MCF 10A (cell line): ENCODE measurements at regions not wholly inside any gene's neighbourhood (a gene's known extent, or its start where the extent isn't known, plus 50 kb on each side); places are given as distances from the start of the nearest gene placed in this dataset.

Source experiments
- BruUV-seq: library from RNA; stranded (reverse); fragments of 400-500 nt; replicated peaks from 2 replicates; lab custom pipeline; 2021; lab: Mats Ljungman, UMichigan
- CTCF ChIA-PET: fragments of 300-600 bp; sonication (Branson Sonifier 250); formaldehyde crosslinking; extraction: SDS; loops from one replicate; lab custom pipeline; 2021; ENCODE audit warnings: antibody characterized with exemption, inconsistent platforms; lab: Yijun Ruan, JAX
- POLR2A ChIA-PET: fragments of 300-600, 350-650 bp; sonication (Branson Sonifier 250); formaldehyde crosslinking; extraction: SDS; loops from one replicate; lab custom pipeline; 2020; ENCODE audit warnings: antibody characterized with exemption, inconsistent platforms; lab: Yijun Ruan, JAX
- DNase-seq: peaks from one replicate; pipeline ENCODE4 v3.0.0-alpha.2; 2018; ENCODE audit not compliant: unreplicated experiment
- H3K27ac Mint-ChIP-seq: one replicate; pipeline ENCODE4 v1.8.0; 2022; ENCODE audit warnings: mild to moderate bottlenecking, low read depth, mixed read lengths; ENCODE audit not compliant: unreplicated experiment
- H3K27me3 Mint-ChIP-seq: one replicate; pipeline ENCODE4 v1.8.0; 2022; ENCODE audit warnings: mixed read lengths; ENCODE audit not compliant: insufficient read depth, unreplicated experiment
- H3K36me3 Mint-ChIP-seq: one replicate; pipeline ENCODE4 v1.8.0; 2022; ENCODE audit warnings: mild to moderate bottlenecking, moderate library complexity, mixed read lengths; ENCODE audit not compliant: insufficient read depth, unreplicated experiment
- H3K4me1 Mint-ChIP-seq: one replicate; pipeline ENCODE4 v1.8.0; 2022; ENCODE audit warnings: mixed read lengths; ENCODE audit not compliant: insufficient read depth, unreplicated experiment
- H3K4me3 Mint-ChIP-seq: one replicate; pipeline ENCODE4 v1.8.0; 2022; ENCODE audit warnings: mild to moderate bottlenecking, moderate library complexity, mixed read lengths; ENCODE audit not compliant: unreplicated experiment
- H3K9me3 Mint-ChIP-seq: one replicate; pipeline ENCODE4 v1.8.0; 2022; ENCODE audit warnings: mixed read lengths; ENCODE audit not compliant: unreplicated experiment
- intact Hi-C: fragments of 100-400 bp; cut with micrococcal nuclease; formaldehyde crosslinking; loops from 2 replicates; pipeline ENCODE4 v1.14.1; 2022
- TF ChIP-seq, protein P1 (sequence below): fragments of 200-600 bp; IDR thresholded peaks from one replicate; pipeline ENCODE4 v1.8.0; 2022; ENCODE audit warnings: antibody characterized with exemption, mild to moderate bottlenecking; ENCODE audit not compliant: unreplicated experiment

- no peaks in the 10 kb centered on the region for H3K9me3 Mint-ChIP-seq
- no peaks in the 10 kb centered on the region for H3K36me3 Mint-ChIP-seq
- H3K27ac Mint-ChIP-seq: no peak overlapping the region
- H3K4me3 Mint-ChIP-seq: no peak overlapping the region
- H3K27me3 Mint-ChIP-seq: no peaks in the 10 kb centered on the region
- intact Hi-C loops: no loop called here
- H3K4me1 Mint-ChIP-seq: no peaks in the 10 kb centered on the region
- TF ChIP-seq, protein P1, sequence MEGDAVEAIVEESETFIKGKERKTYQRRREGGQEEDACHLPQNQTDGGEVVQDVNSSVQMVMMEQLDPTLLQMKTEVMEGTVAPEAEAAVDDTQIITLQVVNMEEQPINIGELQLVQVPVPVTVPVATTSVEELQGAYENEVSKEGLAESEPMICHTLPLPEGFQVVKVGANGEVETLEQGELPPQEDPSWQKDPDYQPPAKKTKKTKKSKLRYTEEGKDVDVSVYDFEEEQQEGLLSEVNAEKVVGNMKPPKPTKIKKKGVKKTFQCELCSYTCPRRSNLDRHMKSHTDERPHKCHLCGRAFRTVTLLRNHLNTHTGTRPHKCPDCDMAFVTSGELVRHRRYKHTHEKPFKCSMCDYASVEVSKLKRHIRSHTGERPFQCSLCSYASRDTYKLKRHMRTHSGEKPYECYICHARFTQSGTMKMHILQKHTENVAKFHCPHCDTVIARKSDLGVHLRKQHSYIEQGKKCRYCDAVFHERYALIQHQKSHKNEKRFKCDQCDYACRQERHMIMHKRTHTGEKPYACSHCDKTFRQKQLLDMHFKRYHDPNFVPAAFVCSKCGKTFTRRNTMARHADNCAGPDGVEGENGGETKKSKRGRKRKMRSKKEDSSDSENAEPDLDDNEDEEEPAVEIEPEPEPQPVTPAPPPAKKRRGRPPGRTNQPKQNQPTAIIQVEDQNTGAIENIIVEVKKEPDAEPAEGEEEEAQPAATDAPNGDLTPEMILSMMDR: no peak
- POLR2A ChIA-PET: no interaction called here
- CTCF ChIA-PET: interaction anchor here (2.7 kb wide), 1 partner anchor 10 kb away, joined by 6 read pairs; no protein-coding TSS in a partner anchor
- DNase-seq: no peak
- no TSS peak for BruUV-seq
Observed at GRCh38 chr5:82822634-82822927, 254.6 kb downstream of the TMEM167A start.

DNA sequence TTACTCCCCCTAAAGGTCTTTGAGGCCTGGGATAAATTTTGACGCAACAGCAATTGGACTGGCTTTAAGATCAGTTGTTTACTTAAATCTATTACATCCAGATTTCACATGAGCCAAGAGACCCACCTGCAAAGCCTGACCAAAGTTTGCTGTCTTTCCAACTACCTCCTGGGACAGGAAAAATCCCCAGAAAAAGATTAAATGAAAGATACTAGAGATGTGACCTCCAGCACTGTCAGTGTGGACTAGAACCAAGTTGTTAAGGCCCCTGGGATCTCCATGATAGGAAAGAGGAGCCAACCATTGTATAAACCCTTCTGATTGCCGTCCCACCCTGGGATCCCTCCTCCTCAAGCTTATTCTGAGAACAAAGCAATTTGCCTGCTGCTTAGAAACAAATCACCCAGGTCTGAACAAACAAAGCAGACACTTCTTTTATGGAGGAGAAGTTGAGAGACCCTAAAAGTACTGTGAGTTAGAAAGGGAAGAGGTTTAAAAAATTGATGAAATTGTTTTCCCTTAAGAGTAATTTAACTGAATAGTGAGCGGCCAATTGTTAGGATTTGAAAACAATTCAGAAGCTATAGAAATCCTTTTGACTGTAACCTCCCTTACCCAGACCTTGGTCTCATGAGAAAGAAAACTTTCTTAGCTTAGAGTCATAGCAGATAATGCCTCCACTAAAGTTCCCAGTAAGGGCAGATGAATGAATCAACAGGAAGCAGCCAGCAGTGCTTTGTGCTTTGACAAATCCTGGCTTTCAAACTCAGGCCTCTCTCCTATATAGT is 255.2 kb downstream of the TMEM167A start:
- ChIA-PET CTCF (no interaction called here), POLR2A (no interaction called here)
- BruUV-seq: no TSS peak
- Mint-ChIP-seq H3K36me3 (no peaks in the 10 kb centered on the region), H3K4me3 (no peak overlapping the region), H3K27me3 (no peaks in the 10 kb centered on the region), H3K27ac (no peak overlapping the region), H3K9me3 (no peaks in the 10 kb centered on the region), H3K4me1 (no peaks in the 10 kb centered on the region)
- DNase-seq: no peak
- TF ChIP-seq, protein P1: no peak
- intact Hi-C loops: no loop called here

DNA sequence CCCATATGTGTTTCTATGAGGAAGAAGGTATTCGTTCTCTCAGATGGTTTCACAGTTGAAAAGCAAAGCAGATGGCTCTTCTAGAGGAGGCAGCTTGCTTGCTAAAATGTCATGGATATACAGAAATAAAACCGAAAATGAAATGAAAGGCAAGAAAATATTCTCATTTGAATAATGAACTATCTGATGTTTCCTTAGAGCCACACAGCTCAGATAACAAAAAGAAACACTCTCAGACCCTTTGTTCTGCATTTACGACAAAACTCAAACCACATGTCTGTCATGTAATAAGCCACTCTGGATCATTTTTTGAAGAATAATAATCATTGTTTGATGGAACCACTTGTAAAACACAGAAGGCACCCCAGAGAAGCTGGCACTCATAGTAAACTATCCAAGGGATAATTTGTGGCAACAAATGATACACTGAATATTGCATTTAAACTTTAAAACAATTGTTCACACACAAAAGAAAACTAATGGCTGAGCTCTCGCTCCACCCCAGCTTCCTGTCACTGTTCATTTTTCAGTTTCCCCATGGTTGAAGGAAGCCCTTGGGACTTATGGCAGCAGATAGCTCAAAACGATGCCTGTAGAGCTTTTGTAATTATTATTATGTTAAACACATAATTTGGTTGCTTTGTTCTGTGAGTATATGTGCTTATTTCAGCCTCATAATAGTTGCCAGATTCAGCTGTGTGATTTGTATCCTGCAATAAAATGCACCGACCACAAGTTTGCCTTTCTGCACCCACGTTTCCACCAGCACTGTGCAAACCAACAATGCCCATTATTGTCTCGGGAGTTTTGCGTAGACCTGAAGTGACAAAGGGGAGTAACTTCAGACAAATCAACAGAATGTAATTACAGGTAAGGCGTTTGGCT is 256.0 kb downstream of the TMEM167A start:
- DNase-seq: no peak
- H3K4me1 Mint-ChIP-seq: no peaks in the 10 kb centered on the region
- ChIA-PET POLR2A (interaction anchor here (0.7 kb wide), 1 partner anchor 652 kb away, joined by 3 read pairs; no protein-coding TSS in a partner anchor), CTCF (interaction anchor here (0.6 to 1.1 kb wide), 2 partner anchors 179 to 512 kb away, joined by 3 to 4 read pairs; no protein-coding TSS in a partner anchor)
- intact Hi-C loops: no loop called here
- no peaks in the 10 kb centered on the region for H3K9me3 Mint-ChIP-seq
- no peaks in the 10 kb centered on the region for H3K36me3 Mint-ChIP-seq
- BruUV-seq: no TSS peak
- no peak overlapping the region for H3K27ac Mint-ChIP-seq
- no peak overlapping the region for H3K4me3 Mint-ChIP-seq
- TF ChIP-seq, protein P1: no peak
- H3K27me3 Mint-ChIP-seq: no peaks in the 10 kb centered on the region

- H3K9me3 Mint-ChIP-seq: no peaks in the 10 kb centered on the region
- TF ChIP-seq, protein P1: no peak
- DNase-seq: peak; percentile 57
- intact Hi-C loops: no loop called here
- no peaks in the 10 kb centered on the region for H3K36me3 Mint-ChIP-seq
- H3K27ac Mint-ChIP-seq: no peak overlapping the region
- H3K27me3 Mint-ChIP-seq: no peaks in the 10 kb centered on the region
- BruUV-seq: no TSS peak
- peaks cover 6% of the 10 kb centered on the region for H3K4me1 Mint-ChIP-seq
- CTCF ChIA-PET: interaction anchor here (1.0 kb wide), 1 partner anchor 26 kb away, joined by 3 read pairs; no protein-coding TSS in a partner anchor
- POLR2A ChIA-PET: no interaction called here
- no peak overlapping the region for H3K4me3 Mint-ChIP-seq
Observed at GRCh38 chr5:82820188-82820587, 257.0 kb downstream of the TMEM167A start.
